CD4-positive, alpha-beta T cell treated with Interleukin-15 for 1 hour (primary cell): ENCODE measurements at regions not wholly inside any gene's neighbourhood (a gene's known extent, or its start where the extent isn't known, plus 50 kb on each side); places are given as distances from the start of the nearest gene placed in this dataset.

Source experiments
- DNase-seq: peaks from one replicate; pipeline ENCODE4 v3.0.0-alpha.2; 2020

GRCh38 chr16:72309001-72309400 lies 137.0 kb upstream of the PMFBP1 start:
- no peak for DNase-seq

- DNase-seq = no peak
Measured at GRCh38 chr16:72308396-72308795, 136.4 kb upstream of the PMFBP1 start.

- no peak for DNase-seq
Measured at GRCh38 chr16:72302332-72302731, 130.4 kb upstream of the PMFBP1 start.

GRCh38 chr16:72301523-72302236 lies 129.7 kb upstream of the PMFBP1 start:
- no peak for DNase-seq

DNA sequence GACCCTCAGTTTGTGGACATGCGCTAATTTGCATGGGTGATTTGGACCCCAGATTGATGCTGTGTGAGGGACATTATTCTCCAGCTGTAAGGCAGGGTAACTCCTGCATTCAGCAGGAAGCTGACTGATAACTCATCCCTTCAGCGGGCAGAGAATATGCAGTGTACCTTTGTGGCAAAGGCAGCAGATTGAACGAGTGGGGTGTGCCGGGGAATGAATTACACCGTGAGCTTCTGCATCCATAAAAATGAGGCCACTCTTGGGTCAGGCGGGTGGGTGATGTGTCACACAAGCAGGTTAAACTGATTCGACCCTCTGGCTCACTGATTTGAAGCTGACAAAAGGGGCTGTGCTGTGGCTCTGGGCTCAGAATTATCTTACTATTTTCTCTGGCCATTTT lies 128.9 kb upstream of the PMFBP1 start:
- DNase-seq = no peak

DNA sequence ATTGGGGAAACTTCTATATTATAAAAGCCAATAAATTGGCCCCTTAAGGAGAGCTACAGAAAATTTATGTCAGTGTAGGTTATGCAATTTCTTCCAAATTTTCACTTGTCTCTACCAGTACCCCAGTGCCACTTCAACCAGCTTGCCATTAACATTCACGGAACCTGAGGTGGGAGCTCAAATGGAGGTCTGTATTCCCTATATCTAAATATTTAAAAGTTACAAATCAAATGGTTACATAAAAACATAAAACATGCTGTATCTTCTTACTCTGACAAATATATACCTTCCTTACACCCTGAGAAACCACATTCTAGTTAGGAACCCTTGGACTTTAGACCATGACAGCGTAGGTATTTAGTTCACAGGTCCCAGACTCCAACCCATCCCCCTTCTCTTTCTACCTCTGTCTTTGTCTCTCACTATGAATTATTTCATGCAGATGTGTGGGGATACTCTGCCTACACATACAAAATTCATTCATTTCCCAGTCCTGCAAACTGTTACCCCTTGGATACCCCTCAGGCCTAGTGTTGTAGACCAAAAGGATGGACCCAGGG lies 127.8 kb upstream of the PMFBP1 start:
- DNase-seq = no peak

GRCh38 chr16:72298961-72299360 lies 127.0 kb upstream of the PMFBP1 start:
- no peak for DNase-seq

DNA sequence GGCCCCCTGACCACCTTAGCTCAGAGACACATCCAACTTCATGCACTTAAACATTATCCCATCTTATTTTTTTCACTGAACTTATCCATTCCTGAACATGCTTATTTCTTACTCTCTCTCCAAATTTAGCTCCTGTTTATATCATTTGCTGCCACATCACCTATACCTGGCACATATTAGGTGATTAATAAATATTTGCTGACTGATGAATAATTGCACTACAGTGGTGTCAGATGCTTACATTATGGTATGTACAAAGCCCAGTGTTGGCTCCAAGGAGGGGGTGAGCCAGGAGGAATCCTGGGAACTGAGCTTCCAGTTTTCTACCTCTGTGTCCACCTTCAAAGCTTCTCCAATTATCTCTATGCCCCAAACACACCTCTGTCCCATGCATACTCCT lies 124.0 kb upstream of the PMFBP1 start:
- no peak for DNase-seq

DNA sequence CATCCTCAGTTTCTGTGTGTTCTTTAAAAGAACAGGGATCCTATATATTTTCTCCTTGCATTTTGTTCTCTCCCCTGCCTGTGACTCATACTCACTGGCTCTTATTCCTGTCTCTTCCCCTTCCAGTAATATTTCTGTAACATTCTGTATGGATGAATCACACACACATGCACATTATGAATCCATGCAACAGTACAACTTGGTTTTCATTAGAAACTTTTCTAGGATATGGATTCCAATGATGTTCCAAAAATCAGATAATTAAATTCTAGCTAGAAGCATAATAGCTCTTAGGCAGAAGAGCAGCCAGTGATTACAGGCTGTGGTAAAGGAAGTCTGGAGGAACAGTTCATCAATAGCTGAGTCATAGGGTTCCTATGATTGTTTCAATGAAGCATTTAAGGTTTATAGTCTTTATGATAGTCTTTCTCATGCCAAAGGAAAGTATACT lies 119.6 kb upstream of the PMFBP1 start:
- no peak for DNase-seq

- DNase-seq = no peak
Measured at GRCh38 chr16:72291121-72291520, 119.2 kb upstream of the PMFBP1 start.

DNA sequence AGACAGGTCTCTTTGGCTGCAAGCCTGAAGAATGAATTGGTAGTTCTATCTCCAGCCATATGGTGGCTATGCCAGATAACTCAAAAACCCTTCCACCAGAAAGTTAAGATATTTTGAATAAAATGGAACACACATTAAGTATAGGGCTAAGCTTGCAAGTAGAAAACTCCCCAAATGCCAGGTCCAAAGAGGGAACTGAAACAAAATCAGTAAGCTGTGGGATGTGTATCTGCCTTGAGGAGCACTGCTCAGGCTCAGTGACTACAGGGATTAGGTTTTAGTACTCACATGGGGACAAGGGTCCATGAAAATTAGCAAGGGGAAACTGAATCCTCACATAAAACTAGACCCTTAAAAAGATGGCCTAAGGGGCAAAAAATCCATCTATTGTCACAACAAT lies 115.7 kb upstream of the PMFBP1 start:
- no peak for DNase-seq

GRCh38 chr16:72286936-72287620 lies 115.1 kb upstream of the PMFBP1 start:
- no peak for DNase-seq

DNA sequence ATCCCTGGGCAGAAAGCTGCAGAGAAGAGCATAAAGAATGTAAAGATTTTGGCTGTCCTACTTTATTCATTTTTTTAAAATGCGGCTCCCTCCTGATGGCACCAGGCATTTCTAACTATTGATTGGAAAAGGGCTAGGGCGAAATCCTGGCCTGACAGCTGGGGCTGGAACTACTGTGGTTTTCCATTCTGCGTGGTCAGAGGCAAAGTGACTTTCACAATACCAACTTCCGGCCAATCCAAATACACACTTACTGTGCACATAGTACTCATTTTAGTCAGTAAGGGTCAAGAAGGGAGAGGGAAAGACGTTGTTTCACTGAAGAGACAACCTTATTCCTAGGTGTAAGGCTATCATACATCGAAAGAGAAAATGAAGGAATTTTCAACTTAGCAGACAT lies 113.8 kb upstream of the PMFBP1 start:
- DNase-seq = no peak

DNA sequence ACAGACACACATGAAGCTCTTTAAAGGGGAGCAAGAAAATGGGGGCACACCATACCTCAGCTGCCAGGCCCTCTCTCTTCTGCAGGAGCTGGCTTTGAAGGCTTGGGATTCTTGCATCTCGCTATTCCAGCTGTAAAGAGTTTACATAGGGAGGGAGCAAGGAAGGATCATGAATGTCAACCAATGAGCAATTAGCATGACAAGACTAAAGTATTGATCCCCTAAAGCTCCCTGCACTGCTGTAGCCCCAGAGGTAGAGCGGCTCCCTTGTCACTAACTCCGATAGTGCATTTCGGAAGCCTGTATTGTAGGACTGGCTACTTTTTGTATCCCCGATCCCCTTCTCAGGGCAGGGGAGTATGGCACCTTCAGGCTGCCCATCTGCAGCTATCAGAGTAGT lies 113.4 kb upstream of the PMFBP1 start:
- DNase-seq = no peak

DNA sequence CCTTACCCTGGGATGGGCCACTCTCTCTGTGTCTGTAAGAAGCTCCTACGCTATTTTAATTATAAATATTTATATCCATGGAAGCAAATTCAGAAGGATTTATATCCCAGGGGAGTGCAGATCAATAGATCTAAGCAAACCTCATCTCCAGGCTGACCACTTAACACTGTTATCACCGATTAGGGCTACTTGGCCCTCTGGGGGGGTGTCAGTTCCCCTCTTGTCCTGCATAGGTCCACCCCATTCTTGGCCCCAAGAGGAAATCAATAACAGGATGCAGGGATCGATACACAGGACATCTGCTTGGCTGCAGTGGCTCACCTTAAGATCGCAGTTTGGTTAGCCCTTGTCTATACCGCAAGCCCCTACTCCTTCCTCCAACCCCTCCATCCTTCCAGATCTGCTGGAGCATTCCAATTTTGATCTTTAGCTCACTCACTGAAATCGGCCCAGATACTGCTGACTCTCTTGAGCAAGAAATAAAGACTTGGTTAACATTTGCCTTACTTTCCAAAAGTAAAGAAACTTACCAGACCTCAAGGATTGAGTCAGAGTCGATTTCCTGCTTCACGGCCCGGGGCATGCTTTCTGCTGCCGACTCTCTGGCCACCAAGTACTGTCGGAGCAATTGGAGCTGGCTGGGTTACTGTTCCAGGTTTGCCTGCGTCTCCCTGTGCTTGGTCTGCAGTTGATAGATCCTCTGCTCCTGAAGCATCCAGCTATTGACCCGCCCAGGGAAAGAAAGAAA lies 112.3 kb upstream of the PMFBP1 start:
- DNase-seq = no peak

DNA sequence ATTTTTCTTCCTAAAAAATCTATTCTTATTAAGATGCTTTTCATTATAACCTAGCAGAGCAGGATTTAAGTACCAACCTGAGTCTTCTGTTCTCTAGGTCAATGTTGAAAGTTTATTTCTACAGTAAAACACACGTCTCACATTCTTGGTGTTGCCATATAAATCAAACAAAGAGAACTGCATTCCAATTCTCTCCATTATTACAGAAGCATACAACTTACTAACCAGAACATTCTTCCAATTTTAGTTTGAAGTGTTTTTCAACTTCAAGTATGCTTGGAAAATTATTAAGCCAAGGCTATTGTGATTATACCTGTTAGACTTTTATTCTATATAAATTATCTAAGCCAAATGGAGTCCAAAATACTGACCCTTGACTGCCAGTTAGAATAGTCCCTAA lies 110.4 kb upstream of the PMFBP1 start:
- no peak for DNase-seq

DNA sequence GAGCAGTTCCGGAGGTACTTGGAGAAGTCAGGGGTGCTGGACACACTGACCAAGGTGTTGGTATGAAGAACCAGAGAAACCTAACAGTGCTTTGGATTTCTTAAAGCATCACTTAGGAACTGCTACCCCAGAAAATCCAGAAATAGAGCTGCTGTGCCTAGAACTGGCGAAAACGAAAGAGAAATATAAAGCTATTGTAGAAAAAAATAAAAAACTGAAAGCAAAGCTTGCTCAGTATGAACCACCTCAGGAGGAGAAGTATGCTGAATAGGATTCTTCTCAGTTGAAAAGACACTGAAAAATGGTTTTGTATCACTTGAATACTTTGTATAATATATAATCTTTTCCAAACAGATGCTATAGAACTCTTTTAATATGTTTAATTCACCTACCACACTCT lies 106.3 kb upstream of the PMFBP1 start:
- DNase-seq = no peak

GRCh38 chr16:72277749-72278148 lies 105.8 kb upstream of the PMFBP1 start:
- DNase-seq = no peak

- no peak for DNase-seq
Measured at GRCh38 chr16:72271699-72272240, 99.8 kb upstream of the PMFBP1 start.

GRCh38 chr16:72270531-72270930 lies 98.6 kb upstream of the PMFBP1 start:
- no peak for DNase-seq

DNA sequence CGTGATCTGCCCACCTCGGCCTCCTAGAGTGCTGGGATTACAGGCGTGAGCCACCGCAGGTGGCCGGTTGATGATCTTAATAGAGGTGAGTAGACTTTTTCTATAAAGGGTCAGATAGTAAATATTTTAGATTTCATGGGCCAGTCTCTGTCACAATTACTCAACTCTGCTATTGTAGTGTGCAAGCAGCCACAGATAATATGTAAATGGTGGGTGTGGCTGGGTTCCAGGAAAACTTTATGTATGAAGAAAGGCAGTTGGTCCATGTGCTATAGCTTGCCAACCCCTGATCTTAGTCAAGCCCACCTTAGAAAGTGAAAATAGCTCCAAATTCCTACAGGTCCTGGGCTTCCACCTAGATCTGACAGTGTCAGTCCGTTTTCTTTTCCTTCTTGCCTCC lies 94.9 kb upstream of the PMFBP1 start:
- DNase-seq = no peak

GRCh38 chr16:72264771-72265170 lies 92.8 kb upstream of the PMFBP1 start:
- DNase-seq = no peak

GRCh38 chr16:72262711-72263110 lies 90.8 kb upstream of the PMFBP1 start:
- no peak for DNase-seq
